Right atrium auricular region (tissue), 2 donors: ENCODE measurements at regions not wholly inside any gene's neighbourhood (a gene's known extent, or its start where the extent isn't known, plus 50 kb on each side); places are given as distances from the start of the nearest gene placed in this dataset.

Source experiments
- DNase-seq: peaks from one replicate; pipeline ENCODE4 v3.0.0-alpha.2; 2019; ENCODE audit warnings: low spot score
- H3K27ac ChIP-seq, 2 donors: fragments of 200-600 bp; sonication (generic); 1 replicate in 1 of 2; 2 replicates in 1 of 2; pipeline ENCODE4 v1.5.1; 2016 to 2019
- H3K27me3 ChIP-seq, 2 donors: fragments of 200-600 bp; sonication (generic); one replicate each; pipeline versions ENCODE4 v1.5.1 to v1.6.0; 2017 to 2019
- H3K36me3 ChIP-seq: fragments of 200-600 bp; sonication (generic); one replicate; pipeline ENCODE4 v1.5.1; 2016
- H3K4me1 ChIP-seq, 2 donors: fragments of 200-600 bp; sonication (generic); one replicate each; pipeline versions ENCODE4 v1.5.1 to v1.6.0; 2017 to 2019
- H3K4me3 ChIP-seq, 2 donors: fragments of 200-600 bp; sonication (generic); 1 replicate in 1 of 2; 2 replicates in 1 of 2; pipeline ENCODE4 v1.5.1; 2017 to 2019; ENCODE audit warnings: mild to moderate bottlenecking in 1 of 2, moderate library complexity in 1 of 2
- H3K9me3 ChIP-seq, 2 donors: fragments of 200-600 bp; sonication (generic); one replicate each; pipeline ENCODE4 v1.5.1; 2019
- TF ChIP-seq, protein P1 (sequence below), 2 donors: fragments of 200-600 bp; sonication (generic); IDR thresholded peaks; one replicate each; pipeline ENCODE4 v1.5.1; 2019; ENCODE audit warnings: antibody characterized with exemption in 2 of 2

DNA sequence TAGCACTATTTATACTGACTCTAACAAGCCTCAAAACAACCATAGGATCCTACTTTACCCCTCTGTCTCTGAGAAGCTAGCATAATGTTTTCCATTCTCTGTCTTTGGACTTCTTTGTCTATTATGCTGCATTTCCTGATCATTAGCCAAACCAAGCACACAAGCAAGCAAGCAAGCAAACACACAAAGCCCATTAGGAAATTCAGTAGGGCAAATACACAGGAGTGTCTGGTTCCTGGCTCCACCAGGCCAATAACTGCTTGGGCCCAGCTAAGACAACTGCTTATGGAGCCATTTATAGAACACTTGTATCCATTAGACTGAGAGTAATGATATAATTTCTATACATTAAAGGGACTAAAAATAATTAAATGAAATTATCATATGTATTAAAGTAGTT, 952.9 kb upstream of the EPHA7 start:
- H3K27ac ChIP-seq, result no peak overlapping the region
- no peaks in the 10 kb centered on the region for H3K27me3 ChIP-seq
- no peaks in the 10 kb centered on the region for H3K4me1 ChIP-seq
- DNase-seq, result no peak
- no peaks in the 10 kb centered on the region for H3K9me3 ChIP-seq
- no peaks in the 10 kb centered on the region for H3K36me3 ChIP-seq
- H3K4me3 ChIP-seq, result no peak overlapping the region
- TF ChIP-seq, protein P1, sequence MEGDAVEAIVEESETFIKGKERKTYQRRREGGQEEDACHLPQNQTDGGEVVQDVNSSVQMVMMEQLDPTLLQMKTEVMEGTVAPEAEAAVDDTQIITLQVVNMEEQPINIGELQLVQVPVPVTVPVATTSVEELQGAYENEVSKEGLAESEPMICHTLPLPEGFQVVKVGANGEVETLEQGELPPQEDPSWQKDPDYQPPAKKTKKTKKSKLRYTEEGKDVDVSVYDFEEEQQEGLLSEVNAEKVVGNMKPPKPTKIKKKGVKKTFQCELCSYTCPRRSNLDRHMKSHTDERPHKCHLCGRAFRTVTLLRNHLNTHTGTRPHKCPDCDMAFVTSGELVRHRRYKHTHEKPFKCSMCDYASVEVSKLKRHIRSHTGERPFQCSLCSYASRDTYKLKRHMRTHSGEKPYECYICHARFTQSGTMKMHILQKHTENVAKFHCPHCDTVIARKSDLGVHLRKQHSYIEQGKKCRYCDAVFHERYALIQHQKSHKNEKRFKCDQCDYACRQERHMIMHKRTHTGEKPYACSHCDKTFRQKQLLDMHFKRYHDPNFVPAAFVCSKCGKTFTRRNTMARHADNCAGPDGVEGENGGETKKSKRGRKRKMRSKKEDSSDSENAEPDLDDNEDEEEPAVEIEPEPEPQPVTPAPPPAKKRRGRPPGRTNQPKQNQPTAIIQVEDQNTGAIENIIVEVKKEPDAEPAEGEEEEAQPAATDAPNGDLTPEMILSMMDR (IDR thresholded peaks at IDR 0.05), result no peak

DNA sequence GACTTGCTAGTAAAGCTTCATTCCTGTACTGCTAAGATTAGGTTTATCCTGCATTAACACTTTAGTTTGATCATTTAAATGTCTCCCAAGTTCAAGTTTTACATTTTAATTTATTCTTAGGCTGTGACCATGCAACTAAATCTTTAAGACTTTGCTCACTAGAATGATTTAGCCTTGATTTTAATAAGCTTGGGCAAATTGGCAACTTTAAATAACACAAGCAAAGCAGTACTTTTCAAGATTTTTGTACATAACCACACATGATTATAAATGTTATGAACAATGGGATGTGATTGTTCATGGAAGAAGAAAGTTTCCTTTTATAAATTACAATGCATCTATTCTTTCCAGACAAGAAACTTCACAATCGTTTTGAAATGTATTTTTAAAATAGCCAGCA, 948.0 kb upstream of the EPHA7 start:
- TF ChIP-seq, protein P1 (IDR thresholded peaks at IDR 0.05), result no peak

DNA sequence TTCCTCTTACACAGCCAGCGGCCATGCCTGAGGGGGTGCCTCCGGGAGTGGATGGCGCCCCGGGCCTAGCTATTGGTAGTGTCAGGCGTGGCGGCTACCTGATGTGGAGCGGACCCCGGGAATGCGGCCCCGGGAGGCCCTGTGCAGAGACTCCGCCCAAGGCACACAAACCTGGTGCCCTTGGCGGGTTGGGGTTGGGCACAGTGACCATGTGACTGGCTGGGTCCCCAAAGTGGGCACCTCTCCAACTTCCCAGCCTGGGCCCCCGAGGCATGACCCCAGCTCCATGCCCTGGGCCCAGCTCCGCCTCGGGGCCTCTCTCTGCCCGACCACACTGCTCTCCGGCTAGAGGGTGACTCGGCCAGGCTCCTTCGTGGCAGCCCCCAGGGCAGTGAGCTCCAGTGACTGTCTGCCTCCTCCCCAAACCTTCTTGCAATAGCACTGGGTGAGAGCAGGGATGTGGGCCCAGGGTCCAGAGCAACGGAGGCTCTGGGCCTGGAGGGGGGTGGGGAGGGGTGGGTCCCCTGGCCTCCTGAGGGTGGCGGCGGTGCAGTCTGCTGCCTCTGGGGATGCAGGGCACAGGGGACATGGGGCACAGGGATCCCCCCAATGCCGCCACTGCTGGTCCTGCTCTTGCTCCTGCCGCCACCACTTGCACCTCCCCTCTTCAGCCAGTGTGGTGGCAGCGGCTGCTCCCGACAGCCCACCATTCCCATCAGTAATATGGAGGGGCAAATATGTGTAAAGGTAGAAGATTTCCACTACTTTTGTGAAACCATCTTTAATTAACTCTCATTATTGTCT, 942.9 kb upstream of the EPHA7 start:
- Histone ChIP-seq H3K27ac (no peak overlapping the region), H3K27me3 (no peaks in the 10 kb centered on the region), H3K4me1 (no peaks in the 10 kb centered on the region), H3K9me3 (no peaks in the 10 kb centered on the region), H3K36me3 (no peaks in the 10 kb centered on the region), H3K4me3 (no peak overlapping the region)
- TF ChIP-seq, protein P1 (IDR thresholded peaks at IDR 0.05), result no peak
- no peak for DNase-seq

More for the DNA sequence above, 948.0 kb upstream of the EPHA7 start:
- Histone ChIP-seq H3K27ac (no peak overlapping the region), H3K4me3 (no peak overlapping the region), H3K9me3 (no peaks in the 10 kb centered on the region), H3K36me3 (no peaks in the 10 kb centered on the region), H3K4me1 (no peaks in the 10 kb centered on the region), H3K27me3 (no peaks in the 10 kb centered on the region)
- DNase-seq, result no peak

DNA sequence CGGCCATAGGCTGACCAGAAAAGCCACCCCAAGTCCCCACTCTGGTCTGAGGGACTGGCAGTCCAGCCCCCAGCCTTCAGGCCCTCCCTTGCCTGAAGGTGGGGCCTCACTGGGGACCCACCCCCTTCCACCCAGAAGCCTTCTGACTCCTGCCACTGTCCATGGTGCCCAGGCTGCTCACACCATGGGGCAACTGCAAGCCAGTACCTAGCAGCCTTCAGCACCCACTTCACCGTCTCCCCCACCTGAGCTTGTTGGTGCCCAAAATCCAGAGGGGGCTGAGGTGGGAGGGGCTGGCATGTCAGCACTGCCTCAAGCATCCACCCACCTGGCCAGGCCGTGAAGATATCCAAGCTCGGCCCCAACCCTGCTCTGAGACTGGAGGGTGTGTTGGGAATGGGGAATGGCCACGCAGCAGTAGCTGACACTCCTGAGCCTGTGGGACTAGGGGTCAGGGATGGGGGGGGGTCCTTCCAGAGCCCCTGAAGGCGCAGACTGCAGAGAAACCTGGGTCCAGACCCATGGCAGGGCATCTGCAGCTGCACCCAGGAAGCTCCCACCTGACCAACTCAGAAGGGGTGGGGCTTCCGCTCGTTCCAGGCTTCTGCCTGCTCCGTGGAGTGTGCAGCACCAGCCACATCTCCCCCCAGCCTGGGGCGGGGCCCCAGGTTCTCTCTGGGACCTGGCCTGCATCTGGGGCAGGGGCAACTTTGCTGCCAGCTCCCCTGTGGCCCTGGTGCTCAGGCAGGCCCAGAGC, 942.1 kb upstream of the EPHA7 start:
- no peak for DNase-seq
- Histone ChIP-seq H3K9me3 (no peaks in the 10 kb centered on the region), H3K36me3 (no peaks in the 10 kb centered on the region), H3K4me3 (no peak overlapping the region), H3K4me1 (no peaks in the 10 kb centered on the region), H3K27ac (no peak overlapping the region), H3K27me3 (no peaks in the 10 kb centered on the region)
- TF ChIP-seq, protein P1 (IDR thresholded peaks at IDR 0.05), result no peak

DNA sequence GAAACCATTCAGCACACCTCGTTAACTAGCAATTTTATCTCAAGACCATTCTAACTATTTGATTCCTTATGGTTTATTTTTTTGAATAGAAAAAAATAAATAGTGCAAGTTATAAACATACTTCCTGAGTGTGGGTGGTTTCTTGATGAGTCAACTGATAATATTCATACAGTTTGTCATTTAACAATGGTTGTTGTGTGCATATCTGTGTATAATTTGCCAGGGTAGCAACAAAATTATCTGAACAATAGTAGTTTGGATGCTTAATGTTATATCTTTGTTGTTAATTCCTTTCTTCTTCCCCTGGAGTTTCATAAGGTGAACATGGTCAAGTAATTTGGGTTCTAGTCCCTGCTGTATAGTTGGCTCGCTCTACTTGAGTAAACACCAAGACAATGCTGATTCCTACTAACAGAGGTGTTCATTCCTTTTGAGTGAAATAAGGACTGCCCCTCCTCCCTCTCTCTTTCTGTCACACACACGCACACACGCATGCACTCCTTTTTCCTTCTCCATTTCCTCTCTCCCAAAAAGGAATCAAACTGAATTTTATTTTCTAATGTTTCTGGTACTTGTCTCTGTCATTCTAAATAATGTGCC, 938.1 kb upstream of the EPHA7 start:
- H3K27ac ChIP-seq, result no peak overlapping the region
- no peaks in the 10 kb centered on the region for H3K27me3 ChIP-seq
- DNase-seq, result no peak
- H3K36me3 ChIP-seq, result no peaks in the 10 kb centered on the region
- TF ChIP-seq, protein P1 (IDR thresholded peaks at IDR 0.05), result no peak
- H3K4me3 ChIP-seq, result no peak overlapping the region
- H3K9me3 ChIP-seq, result no peaks in the 10 kb centered on the region
- H3K4me1 ChIP-seq, result no peaks in the 10 kb centered on the region
